HL-60 (cell line): ENCODE measurements at regions not wholly inside any gene's neighbourhood (a gene's known extent, or its start where the extent isn't known, plus 50 kb on each side); places are given as distances from the start of the nearest gene placed in this dataset.

ENCODE experiments used
- POLR2AphosphoS5 ChIP-seq: IDR thresholded peaks from 2 replicates; pipeline ENCODE4 v1.6.1; 2012; ENCODE audit warnings: low read depth
- TF ChIP-seq, protein P1 (sequence below): IDR thresholded peaks from one replicate; pipeline ENCODE4 v1.5.1; 2011; ENCODE audit warnings: low read length, control low read depth, inconsistent platforms; ENCODE audit not compliant: insufficient read depth

- TF ChIP-seq, protein P1, sequence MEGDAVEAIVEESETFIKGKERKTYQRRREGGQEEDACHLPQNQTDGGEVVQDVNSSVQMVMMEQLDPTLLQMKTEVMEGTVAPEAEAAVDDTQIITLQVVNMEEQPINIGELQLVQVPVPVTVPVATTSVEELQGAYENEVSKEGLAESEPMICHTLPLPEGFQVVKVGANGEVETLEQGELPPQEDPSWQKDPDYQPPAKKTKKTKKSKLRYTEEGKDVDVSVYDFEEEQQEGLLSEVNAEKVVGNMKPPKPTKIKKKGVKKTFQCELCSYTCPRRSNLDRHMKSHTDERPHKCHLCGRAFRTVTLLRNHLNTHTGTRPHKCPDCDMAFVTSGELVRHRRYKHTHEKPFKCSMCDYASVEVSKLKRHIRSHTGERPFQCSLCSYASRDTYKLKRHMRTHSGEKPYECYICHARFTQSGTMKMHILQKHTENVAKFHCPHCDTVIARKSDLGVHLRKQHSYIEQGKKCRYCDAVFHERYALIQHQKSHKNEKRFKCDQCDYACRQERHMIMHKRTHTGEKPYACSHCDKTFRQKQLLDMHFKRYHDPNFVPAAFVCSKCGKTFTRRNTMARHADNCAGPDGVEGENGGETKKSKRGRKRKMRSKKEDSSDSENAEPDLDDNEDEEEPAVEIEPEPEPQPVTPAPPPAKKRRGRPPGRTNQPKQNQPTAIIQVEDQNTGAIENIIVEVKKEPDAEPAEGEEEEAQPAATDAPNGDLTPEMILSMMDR: no peak
- TF ChIP-seq POLR2AphosphoS5: no peak
Measured at GRCh38 chr12:102565555-102565954, 85.2 kb upstream of the IGF1 start.
